ENCODE measurements at regions not wholly inside any gene's neighbourhood (a gene's known extent, or its start where the extent isn't known, plus 50 kb on each side); places are given as distances from the start of the nearest gene placed in this dataset.

DNA sequence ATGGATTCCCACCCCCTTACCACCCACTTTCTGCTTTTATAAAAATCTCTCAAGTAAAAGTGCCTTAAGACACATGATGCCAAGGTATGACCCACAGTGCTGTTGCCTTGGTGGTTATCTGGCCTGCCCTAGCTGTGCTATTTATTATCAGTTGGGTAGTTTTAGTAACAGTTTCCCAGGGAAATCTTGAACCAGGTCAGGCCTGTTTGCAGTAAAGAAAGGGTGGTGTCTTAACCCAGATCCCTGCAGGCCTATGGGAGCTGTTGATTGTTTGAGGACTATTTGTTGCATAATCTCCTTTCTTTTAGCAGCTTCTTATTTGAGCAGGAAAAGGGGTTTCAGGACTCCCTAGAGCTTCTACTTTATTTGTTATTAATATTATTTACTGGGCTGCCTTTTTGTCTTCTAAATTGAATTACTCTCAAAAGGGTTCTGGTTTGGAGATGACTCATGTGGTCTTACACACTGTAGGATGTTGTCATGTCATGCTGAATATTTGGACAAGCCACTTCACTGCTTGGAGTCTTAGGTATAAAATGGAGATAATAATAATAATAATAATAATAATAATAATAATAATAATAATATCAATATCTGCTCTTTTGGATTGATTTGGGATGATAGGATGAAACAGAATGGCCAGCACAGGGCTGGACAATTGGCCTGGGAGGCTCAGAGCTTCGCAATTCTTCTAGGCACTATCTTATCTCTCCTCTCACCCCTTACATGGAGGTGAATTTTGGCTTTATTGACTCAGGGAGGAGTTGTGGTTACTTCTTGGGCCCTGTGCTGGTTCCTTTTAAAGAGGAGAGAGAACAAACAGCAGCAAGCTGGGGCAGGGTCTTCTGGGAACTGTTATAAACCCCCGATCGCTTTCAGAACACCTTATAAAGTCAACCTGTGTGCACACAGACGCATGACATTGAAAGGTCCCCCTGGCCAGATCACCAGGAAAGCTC is 252.1 kb downstream of the PRDM2 start:
- Mint-ChIP-seq H3K36me3 (ENCODE audit: low read depth) (no peaks in the 10 kb centered on the region), H3K27ac (ENCODE audit: unreplicated experiment) (no peak overlapping the region), H3K4me3 (no peak overlapping the region), H3K27me3 (ENCODE audit: low read depth) (peaks cover 10% of the 10 kb centered on the region), H3K4me1 (no peaks in the 10 kb centered on the region), H3K9me3 (no peaks in the 10 kb centered on the region)
- no peak for DNase-seq (ENCODE audit: low read depth, low spot score)
- TF ChIP-seq, protein P1, sequence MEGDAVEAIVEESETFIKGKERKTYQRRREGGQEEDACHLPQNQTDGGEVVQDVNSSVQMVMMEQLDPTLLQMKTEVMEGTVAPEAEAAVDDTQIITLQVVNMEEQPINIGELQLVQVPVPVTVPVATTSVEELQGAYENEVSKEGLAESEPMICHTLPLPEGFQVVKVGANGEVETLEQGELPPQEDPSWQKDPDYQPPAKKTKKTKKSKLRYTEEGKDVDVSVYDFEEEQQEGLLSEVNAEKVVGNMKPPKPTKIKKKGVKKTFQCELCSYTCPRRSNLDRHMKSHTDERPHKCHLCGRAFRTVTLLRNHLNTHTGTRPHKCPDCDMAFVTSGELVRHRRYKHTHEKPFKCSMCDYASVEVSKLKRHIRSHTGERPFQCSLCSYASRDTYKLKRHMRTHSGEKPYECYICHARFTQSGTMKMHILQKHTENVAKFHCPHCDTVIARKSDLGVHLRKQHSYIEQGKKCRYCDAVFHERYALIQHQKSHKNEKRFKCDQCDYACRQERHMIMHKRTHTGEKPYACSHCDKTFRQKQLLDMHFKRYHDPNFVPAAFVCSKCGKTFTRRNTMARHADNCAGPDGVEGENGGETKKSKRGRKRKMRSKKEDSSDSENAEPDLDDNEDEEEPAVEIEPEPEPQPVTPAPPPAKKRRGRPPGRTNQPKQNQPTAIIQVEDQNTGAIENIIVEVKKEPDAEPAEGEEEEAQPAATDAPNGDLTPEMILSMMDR (conservative IDR thresholded peaks at IDR 0.05), result no peak

- Mint-ChIP-seq H3K9me3 (no peaks in the 10 kb centered on the region), H3K36me3 (ENCODE audit: low read depth) (no peaks in the 10 kb centered on the region), H3K4me1 (no peaks in the 10 kb centered on the region), H3K27ac (ENCODE audit: unreplicated experiment) (no peak overlapping the region), H3K4me3 (no peak overlapping the region), H3K27me3 (ENCODE audit: low read depth) (peaks cover 6% of the 10 kb centered on the region)
- DNase-seq (ENCODE audit: low read depth, low spot score), result no peak
- TF ChIP-seq, protein P1 (conservative IDR thresholded peaks at IDR 0.05), result no peak
Measured at GRCh38 chr1:13952985-13953384, 253.0 kb downstream of the PRDM2 start.

GRCh38 chr1:13956393-13956792 is 256.4 kb downstream of the PRDM2 start:
- DNase-seq (ENCODE audit: low read depth, low spot score), result no peak
- no peak overlapping the region for H3K27ac Mint-ChIP-seq (ENCODE audit: unreplicated experiment)
- no peaks in the 10 kb centered on the region for H3K36me3 Mint-ChIP-seq (ENCODE audit: low read depth)
- H3K9me3 Mint-ChIP-seq, result no peaks in the 10 kb centered on the region
- no peak overlapping the region for H3K4me3 Mint-ChIP-seq
- peaks cover 17% of the 10 kb centered on the region for H3K27me3 Mint-ChIP-seq (ENCODE audit: low read depth)
- TF ChIP-seq, protein P1 (conservative IDR thresholded peaks at IDR 0.05), result no peak
- no peaks in the 10 kb centered on the region for H3K4me1 Mint-ChIP-seq

- Mint-ChIP-seq H3K9me3 (no peaks in the 10 kb centered on the region), H3K27me3 (ENCODE audit: low read depth) (peaks cover 50% of the 10 kb centered on the region), H3K4me1 (no peaks in the 10 kb centered on the region), H3K27ac (ENCODE audit: unreplicated experiment) (no peak overlapping the region), H3K36me3 (ENCODE audit: low read depth) (no peaks in the 10 kb centered on the region), H3K4me3 (no peak overlapping the region)
- TF ChIP-seq, protein P1 (conservative IDR thresholded peaks at IDR 0.05), result peak; percentile 95
- DNase-seq (ENCODE audit: low read depth, low spot score), result peak; percentile 80
Measured at GRCh38 chr1:13960375-13960987, 260.5 kb downstream of the PRDM2 start.

DNA sequence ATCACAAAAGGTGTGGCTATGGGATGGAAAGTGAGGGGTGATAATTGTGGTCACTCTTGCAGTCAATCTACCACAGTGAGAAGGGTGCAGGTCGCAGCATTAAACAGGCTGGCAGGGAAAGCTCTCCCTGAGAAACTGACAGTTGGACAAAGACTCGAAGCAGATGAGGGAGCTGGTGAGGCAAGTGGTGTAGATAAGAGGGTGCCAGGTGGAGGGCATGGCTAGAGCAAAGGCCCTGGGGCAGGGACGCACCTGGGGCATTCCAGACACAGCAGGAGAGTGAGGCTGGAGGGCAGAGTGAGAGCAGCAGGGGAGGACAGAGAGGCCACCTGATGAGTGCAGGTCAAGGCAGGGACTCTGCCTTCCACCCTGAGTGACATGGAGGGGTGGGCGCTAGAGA is 264.8 kb downstream of the PRDM2 start:
- no peak for DNase-seq (ENCODE audit: low read depth, low spot score)
- TF ChIP-seq, protein P1 (conservative IDR thresholded peaks at IDR 0.05), result no peak
- Mint-ChIP-seq H3K4me3 (no peak overlapping the region), H3K4me1 (peaks cover 6% of the 10 kb centered on the region), H3K36me3 (ENCODE audit: low read depth) (no peaks in the 10 kb centered on the region), H3K27me3 (ENCODE audit: low read depth) (peaks cover 53% of the 10 kb centered on the region), H3K9me3 (peaks cover 2% of the 10 kb centered on the region), H3K27ac (ENCODE audit: unreplicated experiment) (no peak overlapping the region)
